ENCODE measurements at regions not wholly inside any gene's neighbourhood (a gene's known extent, or its start where the extent isn't known, plus 50 kb on each side); places are given as distances from the start of the nearest gene placed in this dataset.
"Not testable (repeated sequence)": the region's sequence is repeated elsewhere in the genome, so short reads cannot be mapped to it uniquely, and the experiment has no call there.

DNA sequence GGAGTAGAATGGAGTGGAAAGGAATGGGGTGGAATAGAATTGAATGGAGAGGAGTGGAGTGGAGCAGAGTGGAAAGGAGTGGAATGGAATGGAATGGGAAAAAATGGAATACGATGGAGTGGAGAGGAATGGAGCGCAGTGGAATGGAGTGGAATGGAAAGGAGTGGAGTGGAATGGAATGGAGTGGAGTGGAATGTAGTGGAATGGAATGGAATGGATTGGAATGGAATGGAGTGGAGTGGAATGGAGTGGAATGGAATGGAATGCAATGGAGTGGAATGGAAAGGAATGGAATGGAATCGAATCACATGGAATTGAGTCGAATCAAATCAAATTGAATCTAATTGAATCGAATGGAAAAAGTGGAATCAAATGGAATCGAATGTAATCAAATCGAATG is 1016.1 kb downstream of the CDY1 start:
- no peaks in the 10 kb centered on the region for H3K27me3 ChIP-seq
- no peak overlapping the region for H3K27ac ChIP-seq
- H3K9me3 ChIP-seq: no peaks in the 10 kb centered on the region
- TF ChIP-seq, protein P1, sequence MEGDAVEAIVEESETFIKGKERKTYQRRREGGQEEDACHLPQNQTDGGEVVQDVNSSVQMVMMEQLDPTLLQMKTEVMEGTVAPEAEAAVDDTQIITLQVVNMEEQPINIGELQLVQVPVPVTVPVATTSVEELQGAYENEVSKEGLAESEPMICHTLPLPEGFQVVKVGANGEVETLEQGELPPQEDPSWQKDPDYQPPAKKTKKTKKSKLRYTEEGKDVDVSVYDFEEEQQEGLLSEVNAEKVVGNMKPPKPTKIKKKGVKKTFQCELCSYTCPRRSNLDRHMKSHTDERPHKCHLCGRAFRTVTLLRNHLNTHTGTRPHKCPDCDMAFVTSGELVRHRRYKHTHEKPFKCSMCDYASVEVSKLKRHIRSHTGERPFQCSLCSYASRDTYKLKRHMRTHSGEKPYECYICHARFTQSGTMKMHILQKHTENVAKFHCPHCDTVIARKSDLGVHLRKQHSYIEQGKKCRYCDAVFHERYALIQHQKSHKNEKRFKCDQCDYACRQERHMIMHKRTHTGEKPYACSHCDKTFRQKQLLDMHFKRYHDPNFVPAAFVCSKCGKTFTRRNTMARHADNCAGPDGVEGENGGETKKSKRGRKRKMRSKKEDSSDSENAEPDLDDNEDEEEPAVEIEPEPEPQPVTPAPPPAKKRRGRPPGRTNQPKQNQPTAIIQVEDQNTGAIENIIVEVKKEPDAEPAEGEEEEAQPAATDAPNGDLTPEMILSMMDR (IDR thresholded peaks at IDR 0.05): no peak
- TF ChIP-seq POLR2A (IDR thresholded peaks at IDR 0.05): no peak
- no peaks in the 10 kb centered on the region for H3K4me1 ChIP-seq
- no peaks in the 10 kb centered on the region for H3K36me3 ChIP-seq
- DNase-seq: no peak
- H3K4me3 ChIP-seq: no peak overlapping the region

DNA sequence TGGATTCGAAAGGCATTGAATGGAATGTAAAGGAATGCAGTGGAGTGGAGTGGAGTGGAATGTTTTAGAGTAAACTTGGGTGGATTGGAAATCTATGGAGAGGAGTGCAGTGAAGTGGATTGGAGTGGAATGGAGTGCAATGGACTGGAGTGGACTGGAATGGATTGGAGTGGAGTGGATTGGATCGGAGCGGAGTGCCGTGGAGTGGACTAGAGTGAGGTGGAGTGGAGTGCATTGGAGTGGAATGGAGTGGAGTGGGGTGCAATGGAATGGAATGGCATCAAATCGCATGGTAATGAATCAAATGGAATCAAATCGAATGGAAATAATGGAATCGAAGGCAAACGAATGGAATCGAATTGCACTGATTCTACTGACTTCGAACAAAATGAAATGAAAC is 1023.9 kb downstream of the CDY1 start:
- H3K4me3 ChIP-seq, H3K36me3 ChIP-seq, H3K4me1 ChIP-seq, DNase-seq, H3K27me3 ChIP-seq, H3K27ac ChIP-seq: not testable (repeated sequence)
- peaks cover 0 to 23% (median 0%) of the 10 kb centered on the region in 4 donors for H3K9me3 ChIP-seq

DNA sequence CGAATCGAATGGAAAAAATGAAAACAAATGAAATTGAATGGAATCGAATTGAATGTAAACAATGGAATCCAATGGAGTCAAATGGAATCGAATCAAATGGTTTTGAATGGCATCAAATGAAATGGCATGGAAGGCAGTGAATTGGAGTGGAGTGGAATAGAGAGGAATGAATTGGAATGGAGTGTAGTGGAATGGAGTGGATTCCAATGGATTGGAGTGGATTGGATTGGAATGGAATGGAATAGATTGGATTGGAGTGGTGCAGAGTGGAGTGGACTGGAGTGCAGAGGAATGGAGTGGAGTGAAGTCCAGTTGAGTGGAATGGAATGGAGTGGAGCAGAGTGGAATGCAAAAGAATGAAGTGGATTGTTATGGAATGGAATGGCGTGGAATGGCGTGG is 1026.3 kb downstream of the CDY1 start:
- H3K9me3 ChIP-seq: peaks cover 0 to 23% (median 0%) of the 10 kb centered on the region in 4 donors
- H3K27me3 ChIP-seq: not testable (repeated sequence)

DNA sequence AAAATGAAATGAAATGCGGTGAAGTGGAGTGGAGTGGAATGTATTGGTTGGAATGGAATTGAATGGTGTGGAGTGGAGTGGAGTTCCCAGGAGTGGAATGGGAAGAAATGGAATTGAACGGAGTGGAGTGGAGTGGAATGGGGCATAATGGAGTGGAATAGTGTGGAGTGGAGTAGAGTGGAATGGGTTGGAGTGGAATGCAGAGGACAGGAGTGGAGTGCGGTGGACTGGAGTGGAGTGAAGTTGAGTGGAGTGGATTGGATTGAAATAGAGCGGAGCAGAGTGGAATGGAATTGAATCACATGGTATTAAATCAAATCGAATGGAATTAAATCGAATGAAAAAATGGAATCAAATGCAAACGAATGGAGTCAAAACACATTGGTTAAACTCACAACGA is 1042.3 kb downstream of the CDY1 start:
- H3K4me1 ChIP-seq, H3K27ac ChIP-seq, DNase-seq, H3K36me3 ChIP-seq, H3K27me3 ChIP-seq, H3K4me3 ChIP-seq: not testable (repeated sequence)
- peaks cover 0 to 15% (median 0%) of the 10 kb centered on the region in 4 donors for H3K9me3 ChIP-seq

More for the DNA sequence above, 1026.3 kb downstream of the CDY1 start:
- not testable (repeated sequence) for H3K27ac ChIP-seq, H3K4me1 ChIP-seq, H3K36me3 ChIP-seq, H3K4me3 ChIP-seq, DNase-seq

DNA sequence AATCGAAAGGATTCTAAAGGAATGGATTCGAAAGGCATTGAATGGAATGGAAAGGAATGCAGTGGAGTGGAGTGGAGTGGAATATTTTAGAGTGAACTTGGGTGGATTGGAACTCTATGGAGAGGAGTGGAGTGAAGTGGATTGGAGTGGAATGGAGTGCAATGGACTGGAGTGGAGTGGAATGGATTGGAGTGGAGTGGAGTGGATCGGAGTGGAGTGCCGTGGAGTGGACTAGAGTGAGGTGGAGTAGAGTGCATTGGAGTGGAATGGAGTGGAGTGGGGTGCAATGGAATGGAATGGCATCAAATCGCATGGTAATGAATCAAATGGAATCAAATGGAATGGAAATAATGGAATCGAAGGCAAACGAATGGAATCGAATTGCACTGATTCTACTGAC is 1044.8 kb downstream of the CDY1 start:
- H3K4me1 ChIP-seq, H3K27ac ChIP-seq, H3K27me3 ChIP-seq, H3K4me3 ChIP-seq, H3K36me3 ChIP-seq: not testable (repeated sequence)
- peak in 1 of 3 donors; percentile 40 for DNase-seq
- H3K9me3 ChIP-seq: peaks cover 0 to 26% (median 0%) of the 10 kb centered on the region in 4 donors

DNA sequence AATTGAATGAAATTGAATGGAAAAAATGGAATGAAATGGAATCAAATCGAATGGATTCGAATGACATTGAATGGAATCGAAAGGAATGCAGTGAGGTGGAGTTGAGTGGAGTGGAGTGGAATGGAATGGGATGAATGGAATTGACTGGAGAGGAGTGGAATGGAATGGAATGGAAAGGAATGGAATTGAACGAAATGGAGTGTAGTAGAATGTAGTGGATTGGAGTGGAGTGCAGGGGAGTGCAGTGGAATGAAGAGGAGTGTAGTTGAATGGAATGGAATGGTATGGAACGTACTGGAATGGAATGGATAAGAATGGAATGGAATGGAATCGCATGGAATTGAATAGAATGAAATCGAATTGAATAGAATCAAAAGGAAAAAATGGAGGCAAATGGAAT is 1047.3 kb downstream of the CDY1 start:
- not testable (repeated sequence) for H3K27me3 ChIP-seq, H3K36me3 ChIP-seq, DNase-seq, H3K4me1 ChIP-seq, H3K4me3 ChIP-seq, H3K27ac ChIP-seq
- H3K9me3 ChIP-seq: peaks cover 0 to 26% (median 0%) of the 10 kb centered on the region in 4 donors

DNA sequence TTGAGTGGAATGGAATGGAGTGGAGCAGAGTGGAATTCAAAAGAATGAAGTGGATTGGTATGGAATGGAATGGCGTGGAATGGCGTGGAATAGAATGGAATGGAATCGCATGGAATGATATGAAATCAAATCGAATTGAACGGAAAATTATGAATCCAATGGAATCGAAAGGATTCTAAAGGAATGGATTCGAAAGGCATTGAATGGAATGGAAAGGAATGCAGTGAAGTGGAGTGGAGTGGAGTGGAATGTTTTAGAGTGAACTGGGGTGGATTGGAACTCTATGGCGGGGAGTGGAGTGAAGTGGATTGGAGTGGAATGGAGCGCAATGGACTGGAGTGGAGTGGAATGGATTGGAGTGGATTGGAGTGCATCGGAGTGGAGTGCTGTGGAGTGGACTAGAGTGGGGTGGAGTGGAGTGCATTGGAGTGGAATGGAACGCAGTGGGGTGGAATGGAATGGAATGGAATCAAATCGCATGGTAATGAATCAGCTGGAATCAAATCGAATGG is 1048.5 kb downstream of the CDY1 start:
- H3K4me1 ChIP-seq, H3K36me3 ChIP-seq, H3K27ac ChIP-seq, H3K4me3 ChIP-seq, H3K27me3 ChIP-seq: not testable (repeated sequence)
- peaks cover 0 to 23% (median 0%) of the 10 kb centered on the region in 4 donors for H3K9me3 ChIP-seq
- DNase-seq: peak in 1 of 3 donors; percentile 60

DNA sequence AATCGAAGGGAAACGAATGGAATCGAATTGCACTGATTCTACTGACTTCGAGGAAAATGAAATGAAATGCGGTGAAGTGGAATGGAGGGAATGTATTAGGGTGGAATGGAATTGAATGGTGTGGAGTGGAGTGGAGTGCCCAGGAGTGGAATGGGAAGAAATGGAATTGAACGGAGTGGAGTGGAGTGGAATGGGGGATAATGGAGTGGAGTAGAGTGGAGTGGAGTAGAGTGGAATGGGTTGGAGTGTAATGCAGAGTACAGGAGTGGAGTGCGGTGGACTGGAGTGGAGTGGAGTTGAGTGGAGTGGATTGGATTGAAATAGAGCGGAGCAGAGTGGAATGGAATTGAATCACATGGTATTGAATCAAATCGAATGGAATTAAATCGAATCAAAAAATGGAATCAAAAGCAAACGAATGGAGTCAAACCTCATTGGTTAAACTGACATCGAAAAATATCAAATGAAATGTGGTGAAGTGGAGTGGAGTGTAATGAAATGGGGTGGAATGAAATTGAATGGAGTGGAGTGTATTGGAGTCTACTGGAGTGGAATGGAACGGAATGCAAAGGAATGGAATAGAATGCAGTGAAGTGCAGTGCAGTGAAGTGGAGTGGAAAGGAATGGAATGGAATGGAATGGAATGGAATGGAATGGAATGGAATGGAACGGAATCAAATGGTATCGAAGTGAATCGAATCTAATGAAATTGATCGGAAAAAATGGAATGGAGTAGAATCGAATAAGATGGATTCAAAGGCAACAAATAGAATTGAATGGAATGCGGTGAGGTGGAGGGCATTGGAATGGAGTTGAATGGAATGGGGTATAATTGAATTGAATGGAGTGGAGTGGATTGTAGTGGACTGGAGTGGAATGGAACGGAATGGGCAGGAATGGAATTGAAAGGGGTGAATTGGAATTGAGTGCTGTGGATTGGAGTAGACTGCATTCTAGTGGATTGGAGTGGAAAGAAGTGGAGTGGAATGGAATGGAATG is 1049.3 kb downstream of the CDY1 start:
- peak in 1 of 3 donors; percentile 61 for DNase-seq
- not testable (repeated sequence) for H3K36me3 ChIP-seq, H3K27me3 ChIP-seq

More for the DNA sequence above, 1049.3 kb downstream of the CDY1 start:
- H3K4me3 ChIP-seq, H3K27ac ChIP-seq, H3K4me1 ChIP-seq: not testable (repeated sequence)
- H3K9me3 ChIP-seq: peaks cover 0 to 23% (median 0%) of the 10 kb centered on the region in 4 donors

Data from Peyer's patch (tissue), 4 donors.